Chondrocyte (in vitro differentiated cells): ENCODE measurements at regions not wholly inside any gene's neighbourhood (a gene's known extent, or its start where the extent isn't known, plus 50 kb on each side); places are given as distances from the start of the nearest gene placed in this dataset.

Experiments
- DNase-seq: peaks from one replicate; pipeline ENCODE4 v3.0.0; 2021; ENCODE audit warnings: mixed read lengths, low spot score
- H3K27ac Mint-ChIP-seq: one replicate; pipeline ENCODE4 v1.8.0; 2021; ENCODE audit warnings: mild to moderate bottlenecking, moderate library complexity, mixed read lengths; ENCODE audit not compliant: unreplicated experiment
- H3K27me3 Mint-ChIP-seq: 2 replicates; pipeline ENCODE4 v1.8.0; 2021; ENCODE audit warnings: low read depth, mixed read lengths
- H3K36me3 Mint-ChIP-seq: 2 replicates; pipeline ENCODE4 v1.8.0; 2021; ENCODE audit warnings: low read depth, mixed read lengths
- H3K4me1 Mint-ChIP-seq: 2 replicates; pipeline ENCODE4 v1.8.0; 2021; ENCODE audit warnings: low read depth, mild to moderate bottlenecking, mixed read lengths
- H3K4me3 Mint-ChIP-seq: one replicate; pipeline ENCODE4 v1.8.0; 2021; ENCODE audit warnings: mild to moderate bottlenecking, moderate library complexity, mixed read lengths; ENCODE audit not compliant: unreplicated experiment
- H3K9me3 Mint-ChIP-seq: 2 replicates; pipeline ENCODE4 v1.8.0; 2021; ENCODE audit warnings: low read depth, mixed read lengths
- CTCF ChIP-seq: fragments of 200-600 bp; sonication (generic); IDR thresholded peaks from 2 replicates; pipeline ENCODE4 v1.5.0; 2021; ENCODE audit warnings: antibody characterized with exemption, mild to moderate bottlenecking, moderate library complexity

GRCh38 chr13:89959074-89959473 lies 1388.4 kb upstream of the MIR17HG start:
- TF ChIP-seq CTCF, result no peak
- no peak overlapping the region for H3K4me3 Mint-ChIP-seq
- peaks cover 11% of the 10 kb centered on the region for H3K9me3 Mint-ChIP-seq
- no peaks in the 10 kb centered on the region for H3K27me3 Mint-ChIP-seq
- no peak for DNase-seq
- H3K27ac Mint-ChIP-seq, result no peak overlapping the region
- H3K4me1 Mint-ChIP-seq, result no peaks in the 10 kb centered on the region
- peaks cover 4% of the 10 kb centered on the region for H3K36me3 Mint-ChIP-seq

GRCh38 chr13:89965252-89965651 lies 1382.2 kb upstream of the MIR17HG start:
- H3K36me3 Mint-ChIP-seq, result no peaks in the 10 kb centered on the region
- H3K27ac Mint-ChIP-seq, result no peak overlapping the region
- no peaks in the 10 kb centered on the region for H3K4me1 Mint-ChIP-seq
- DNase-seq, result no peak
- no peaks in the 10 kb centered on the region for H3K27me3 Mint-ChIP-seq
- H3K9me3 Mint-ChIP-seq, result no peaks in the 10 kb centered on the region
- no peak for TF ChIP-seq CTCF
- H3K4me3 Mint-ChIP-seq, result no peak overlapping the region

- no peaks in the 10 kb centered on the region for H3K36me3 Mint-ChIP-seq
- no peaks in the 10 kb centered on the region for H3K27me3 Mint-ChIP-seq
- no peak for TF ChIP-seq CTCF
- no peak overlapping the region for H3K27ac Mint-ChIP-seq
- H3K4me3 Mint-ChIP-seq, result no peak overlapping the region
- H3K4me1 Mint-ChIP-seq, result no peaks in the 10 kb centered on the region
- H3K9me3 Mint-ChIP-seq, result no peaks in the 10 kb centered on the region
- no peak for DNase-seq
These were observed 1381.0 kb upstream of the MIR17HG start for GRCh38 chr13:89966524-89966923.

DNA sequence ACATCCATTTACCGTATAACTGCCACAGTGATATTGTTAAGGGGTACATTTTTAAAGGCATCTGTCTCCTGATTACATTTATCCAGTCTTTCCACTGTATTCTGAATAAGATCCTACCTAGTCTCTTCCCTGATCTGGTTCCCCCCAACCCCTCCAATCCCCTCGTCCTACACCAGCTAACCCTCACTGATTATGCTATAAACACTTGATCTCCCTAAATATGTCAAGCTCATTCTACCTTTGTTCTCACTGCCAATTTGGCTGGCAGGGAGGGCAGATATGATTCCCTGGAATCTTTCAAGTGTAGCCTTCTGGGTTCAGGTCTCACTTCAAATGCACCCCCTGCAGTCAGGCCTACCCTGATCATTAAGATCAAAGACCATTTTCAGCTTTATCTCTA lies 1379.8 kb upstream of the MIR17HG start:
- TF ChIP-seq CTCF, result no peak
- Mint-ChIP-seq H3K36me3 (no peaks in the 10 kb centered on the region), H3K9me3 (no peaks in the 10 kb centered on the region), H3K27me3 (no peaks in the 10 kb centered on the region), H3K27ac (no peak overlapping the region), H3K4me1 (no peaks in the 10 kb centered on the region), H3K4me3 (no peak overlapping the region)
- DNase-seq, result no peak

DNA sequence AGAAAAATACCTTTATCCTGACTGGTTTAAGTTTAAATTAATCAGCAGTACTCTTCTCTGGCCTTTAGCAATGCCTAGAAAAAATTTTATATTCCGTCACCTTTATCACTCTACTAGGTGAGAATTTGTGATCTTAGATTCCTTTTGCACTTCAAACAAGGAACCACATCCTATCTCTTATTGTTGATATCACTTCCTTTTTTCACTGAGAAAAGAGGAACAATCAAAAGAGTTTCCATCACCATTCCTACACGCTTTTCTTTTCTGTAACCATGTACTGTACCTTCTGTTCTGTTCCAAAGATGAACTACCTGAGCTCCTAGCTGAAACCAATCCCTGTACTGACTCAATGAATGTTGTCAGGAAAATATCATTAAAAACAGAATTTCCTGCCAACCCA lies 1379.0 kb upstream of the MIR17HG start:
- no peaks in the 10 kb centered on the region for H3K27me3 Mint-ChIP-seq
- H3K36me3 Mint-ChIP-seq, result no peaks in the 10 kb centered on the region
- H3K27ac Mint-ChIP-seq, result no peak overlapping the region
- TF ChIP-seq CTCF, result no peak
- no peaks in the 10 kb centered on the region for H3K9me3 Mint-ChIP-seq
- H3K4me1 Mint-ChIP-seq, result no peaks in the 10 kb centered on the region
- DNase-seq, result no peak
- H3K4me3 Mint-ChIP-seq, result no peak overlapping the region
